ENCODE measurements at regions not wholly inside any gene's neighbourhood (a gene's known extent, or its start where the extent isn't known, plus 50 kb on each side); places are given as distances from the start of the nearest gene placed in this dataset.

- no peak for DNase-seq
Measured at GRCh38 chr2:143909577-143910353, 610.2 kb downstream of the ZEB2 start.

GRCh38 chr2:143908843-143909242, 611.1 kb downstream of the ZEB2 start:
- no peak for DNase-seq

DNA sequence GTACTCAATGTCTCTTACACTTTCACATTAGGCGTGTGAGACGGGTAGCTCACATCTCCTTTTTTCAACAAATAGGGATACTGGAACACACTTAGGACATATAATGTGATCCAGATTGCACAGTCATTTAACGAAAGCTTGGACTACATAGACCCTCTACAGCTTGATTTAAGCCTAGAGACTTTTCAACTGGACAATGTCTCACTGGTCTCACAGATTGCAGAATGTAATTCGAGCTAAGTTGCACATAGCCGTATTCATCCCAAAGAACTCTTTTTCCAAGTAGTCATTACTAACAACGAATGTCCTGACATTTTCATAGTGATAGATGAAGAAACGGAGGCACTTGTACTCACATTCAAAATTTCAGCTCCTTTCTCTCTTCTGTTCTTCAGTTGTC, 612.1 kb downstream of the ZEB2 start:
- no peak for DNase-seq

- no peak for DNase-seq
Measured at GRCh38 chr2:143906850-143907249, 613.1 kb downstream of the ZEB2 start.

DNA sequence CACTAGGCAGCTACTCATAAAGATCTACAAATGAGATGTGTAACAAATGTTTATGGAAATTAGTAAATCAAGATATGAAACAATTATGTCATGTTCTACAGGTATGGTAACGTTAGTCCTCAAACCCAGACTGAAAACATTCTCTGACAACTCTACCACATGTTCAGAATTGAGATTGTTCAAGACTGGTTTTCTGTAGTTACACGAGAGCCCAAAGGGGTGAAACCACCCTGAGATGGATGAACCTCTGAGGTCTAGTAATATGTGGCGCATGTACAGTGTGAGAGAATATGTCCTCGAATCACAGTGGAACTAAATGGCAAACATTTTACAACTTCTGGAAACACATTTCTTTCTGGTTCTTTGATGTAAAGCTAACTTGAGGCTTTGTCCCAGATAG, 614.3 kb downstream of the ZEB2 start:
- DNase-seq, result no peak

- no peak for DNase-seq
Measured at GRCh38 chr2:143903172-143903856, 616.6 kb downstream of the ZEB2 start.

DNA sequence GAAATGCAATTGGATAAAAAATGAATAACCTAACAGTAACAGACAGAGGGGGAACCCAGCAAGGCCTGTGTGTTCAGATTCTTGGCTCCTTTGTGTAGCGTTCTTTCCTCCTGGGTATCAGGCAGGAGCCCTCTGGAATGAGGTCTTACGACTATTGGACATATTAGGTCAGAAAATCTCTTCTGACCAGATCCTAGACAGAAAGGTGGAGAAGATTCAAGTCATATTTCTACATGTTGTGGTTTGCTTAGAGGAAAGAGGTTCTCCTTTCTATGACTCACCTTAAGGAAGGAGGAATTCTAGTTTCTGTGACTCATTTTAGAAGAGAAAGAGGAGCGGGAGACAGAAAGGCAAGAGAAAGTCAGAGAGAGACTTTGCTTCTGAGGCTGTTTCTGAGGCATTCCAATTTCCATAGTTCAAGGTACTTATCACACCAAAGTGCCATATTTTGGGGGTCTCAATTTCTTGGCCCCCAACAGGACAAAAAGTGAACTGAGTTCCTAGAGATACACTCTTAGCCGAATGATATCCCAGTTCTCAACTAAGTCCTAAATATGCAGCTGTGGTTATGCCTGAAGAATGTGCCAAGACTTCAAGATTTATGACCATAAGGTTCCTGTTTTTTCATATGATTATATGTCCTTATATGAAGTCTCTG, 618.6 kb downstream of the ZEB2 start:
- DNase-seq, result no peak

- DNase-seq, result no peak
Measured at GRCh38 chr2:143899987-143900386, 619.9 kb downstream of the ZEB2 start.

DNA sequence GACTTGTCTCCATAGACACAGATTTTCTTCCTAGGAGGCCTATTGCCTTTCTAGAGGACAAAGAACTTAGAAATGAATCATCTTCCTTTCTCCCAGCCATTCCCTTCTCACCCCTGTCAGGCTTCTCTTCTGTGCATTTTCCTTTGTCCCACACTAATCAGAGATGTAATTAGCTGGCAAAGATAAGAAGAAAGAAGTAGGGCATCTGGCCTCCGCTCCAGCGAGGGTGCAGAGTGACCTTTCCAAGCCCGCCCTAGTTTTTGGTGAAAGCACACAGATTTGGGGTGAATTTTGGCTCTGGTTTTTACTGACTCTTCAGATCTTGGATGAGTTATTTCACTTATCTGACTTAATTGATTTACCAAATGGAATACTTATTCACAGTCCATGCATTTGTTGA, 626.5 kb downstream of the ZEB2 start:
- no peak for DNase-seq

GRCh38 chr2:143891879-143892308, 628.0 kb downstream of the ZEB2 start:
- no peak for DNase-seq

GRCh38 chr2:143890798-143891197, 629.1 kb downstream of the ZEB2 start:
- DNase-seq, result no peak

DNA sequence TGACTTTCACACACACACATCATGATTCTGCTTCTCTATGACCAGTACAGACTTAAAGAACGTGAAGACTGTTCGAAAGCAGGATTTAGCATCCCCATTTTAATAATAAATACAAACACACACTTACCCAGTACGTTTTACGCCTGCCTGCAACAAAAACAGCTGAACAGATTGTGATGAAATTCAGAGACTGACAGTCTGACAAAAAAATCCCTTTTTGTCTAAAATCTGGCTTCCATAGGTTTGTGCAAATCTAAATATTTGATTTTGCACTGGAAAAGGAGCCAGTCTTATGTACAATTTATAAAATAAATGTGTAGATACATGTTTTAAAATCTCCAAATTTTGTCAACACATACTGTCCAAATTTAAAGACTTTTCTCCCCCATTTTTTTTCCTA, 630.7 kb downstream of the ZEB2 start:
- no peak for DNase-seq

DNA sequence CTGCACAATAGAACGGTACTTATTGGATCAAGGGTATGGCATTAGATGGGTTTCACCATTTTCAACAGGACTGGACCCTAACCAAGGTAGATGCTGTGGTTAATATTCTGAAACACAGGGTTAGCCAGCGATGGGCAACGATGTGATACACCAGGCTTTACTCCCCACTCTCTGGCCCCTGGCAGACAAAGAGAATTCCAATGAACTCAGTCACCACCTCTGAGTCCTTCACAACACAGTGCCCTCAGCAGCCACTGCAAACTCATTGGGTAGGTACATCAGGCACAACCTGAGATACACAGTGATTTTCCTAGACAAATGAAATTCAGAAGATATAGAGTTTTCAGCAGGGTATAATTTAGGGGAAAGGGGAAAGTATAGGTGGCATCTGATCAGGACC, 634.5 kb downstream of the ZEB2 start:
- no peak for DNase-seq

GRCh38 chr2:143881246-143881645, 638.7 kb downstream of the ZEB2 start:
- no peak for DNase-seq

DNA sequence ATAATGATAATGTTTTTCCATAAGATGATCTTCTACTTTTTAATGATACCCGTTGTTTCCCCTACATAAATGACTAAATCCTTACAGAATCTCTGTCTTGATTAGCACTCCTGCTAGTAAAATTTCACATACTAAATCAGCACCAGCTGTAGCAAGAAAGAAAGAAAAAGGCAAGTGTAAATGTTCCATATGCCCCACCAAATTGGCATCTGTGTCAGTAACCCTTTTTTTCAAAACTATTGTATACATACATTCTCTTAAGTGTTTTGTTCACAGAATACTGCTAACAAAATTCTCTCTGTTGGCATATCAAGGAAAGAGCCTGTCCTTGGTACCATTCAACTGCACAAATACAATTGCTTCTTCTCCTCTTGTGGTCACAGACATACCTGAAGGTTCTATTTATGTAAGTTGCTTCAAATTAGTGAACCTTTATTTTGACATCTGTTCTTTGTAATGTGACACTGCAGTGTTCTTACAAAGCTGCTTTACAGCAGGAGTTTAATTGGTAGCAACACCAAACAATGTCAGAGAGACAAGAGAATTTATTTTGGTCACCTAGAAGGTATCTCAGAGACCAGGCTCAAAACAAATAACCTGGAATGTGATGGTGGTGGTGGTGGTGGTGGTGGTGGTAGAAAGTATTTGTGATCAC, 641.9 kb downstream of the ZEB2 start:
- no peak for DNase-seq

DNA sequence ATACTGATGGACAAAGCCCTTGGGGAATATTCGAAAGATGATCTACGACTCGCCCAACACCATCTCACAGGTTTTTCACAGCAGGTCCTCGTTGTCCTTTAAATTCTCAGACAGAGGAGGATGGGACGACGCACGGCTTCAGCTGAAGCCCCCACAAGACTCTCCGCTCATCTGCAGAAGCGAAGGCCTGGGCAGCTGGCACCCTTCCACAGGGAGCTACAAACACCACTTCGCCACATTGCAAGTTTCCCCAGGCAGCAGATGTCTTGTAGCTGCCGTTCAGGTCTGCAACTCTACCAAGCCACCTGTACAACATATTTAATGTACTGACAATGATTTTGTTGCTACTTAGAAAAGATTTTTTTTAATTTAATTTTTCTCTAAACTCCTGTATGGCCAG, 642.9 kb downstream of the ZEB2 start:
- no peak for DNase-seq

GRCh38 chr2:143875295-143876233, 644.4 kb downstream of the ZEB2 start:
- no peak for DNase-seq

- no peak for DNase-seq
Measured at GRCh38 chr2:143873886-143874285, 646.0 kb downstream of the ZEB2 start.

DNA sequence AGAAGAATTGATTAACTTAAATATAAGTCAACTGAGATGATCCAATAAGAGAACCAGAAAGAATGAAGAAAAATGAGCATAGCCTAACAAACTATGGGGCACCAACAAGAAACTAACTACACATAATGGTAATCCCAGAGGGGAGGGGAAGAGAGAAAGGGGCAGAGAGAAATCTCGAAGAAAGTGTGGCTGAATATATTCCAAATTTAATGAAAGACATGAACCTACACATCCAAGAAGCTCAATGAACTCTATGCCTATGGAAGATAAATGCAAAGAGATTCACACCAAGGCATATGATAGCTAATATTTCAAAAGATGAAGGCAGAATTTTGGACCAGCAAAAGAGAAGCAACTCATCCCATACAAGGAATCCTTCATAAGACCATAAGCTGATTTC, 649.2 kb downstream of the ZEB2 start:
- no peak for DNase-seq

DNA sequence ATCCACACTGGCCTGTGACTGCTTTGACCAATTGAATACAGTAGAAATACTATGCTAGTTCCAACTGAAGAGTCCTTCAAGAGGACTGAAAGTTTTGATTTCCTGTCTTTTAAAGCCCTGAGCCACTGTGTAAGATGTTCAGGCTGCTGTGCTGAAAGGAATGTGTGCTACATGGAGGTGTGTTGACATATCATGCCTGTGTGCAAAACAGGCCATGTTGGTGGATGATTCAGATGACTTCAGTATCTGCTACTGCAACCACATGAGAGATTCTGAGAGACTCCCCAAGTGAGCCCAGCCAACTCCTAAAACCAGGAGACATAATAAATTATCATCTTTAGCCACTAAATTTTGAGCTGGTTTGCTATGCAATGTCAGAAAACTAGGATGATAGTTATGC, 662.9 kb downstream of the ZEB2 start:
- no peak for DNase-seq

DNA sequence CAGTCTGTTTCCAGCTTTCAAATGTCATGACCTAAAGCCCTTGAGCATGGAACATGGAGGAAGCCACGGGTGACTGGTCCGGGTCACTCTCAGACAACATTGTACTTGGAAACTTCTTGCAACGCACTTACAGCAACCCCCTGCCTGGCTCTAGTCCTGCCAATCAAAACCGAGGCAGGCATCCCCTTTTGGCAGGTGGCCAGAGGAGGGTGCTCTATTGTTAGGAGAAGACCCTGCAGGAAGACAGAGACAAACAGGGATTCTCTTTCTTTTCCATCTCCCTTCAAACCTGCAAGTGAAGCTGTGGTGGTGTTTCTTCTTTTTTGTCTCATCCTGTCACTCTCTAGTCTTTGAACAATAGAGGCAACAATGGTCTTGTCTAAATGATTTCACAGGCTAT, 667.2 kb downstream of the ZEB2 start:
- no peak for DNase-seq

GRCh38 chr2:143850084-143850483, 669.8 kb downstream of the ZEB2 start:
- no peak for DNase-seq
